Esophagus squamous epithelium (tissue), 4 donors: ENCODE measurements at regions not wholly inside any gene's neighbourhood (a gene's known extent, or its start where the extent isn't known, plus 50 kb on each side); places are given as distances from the start of the nearest gene placed in this dataset.

Source experiments
- POLR2A ChIP-seq, 4 donors: fragments of 450-650 bp; IDR thresholded peaks; one replicate each; pipeline ENCODE4 v1.6.1; 2017; ENCODE audit warnings: antibody characterized with exemption in 4 of 4, mild to moderate bottlenecking in 4 of 4, moderate library complexity in 3 of 4
- TF ChIP-seq, protein P1 (sequence below), 6 experiments: fragments of 450-650 bp in 4 of 6; fragments of 200-600 bp in 2 of 6; sonication (generic) in 2 of 6; IDR thresholded peaks; one replicate each; pipeline ENCODE4 v1.5.1; 2016 to 2019; ENCODE audit warnings: antibody characterized with exemption in 6 of 6, mild to moderate bottlenecking in 4 of 6, moderate library complexity in 4 of 6

DNA sequence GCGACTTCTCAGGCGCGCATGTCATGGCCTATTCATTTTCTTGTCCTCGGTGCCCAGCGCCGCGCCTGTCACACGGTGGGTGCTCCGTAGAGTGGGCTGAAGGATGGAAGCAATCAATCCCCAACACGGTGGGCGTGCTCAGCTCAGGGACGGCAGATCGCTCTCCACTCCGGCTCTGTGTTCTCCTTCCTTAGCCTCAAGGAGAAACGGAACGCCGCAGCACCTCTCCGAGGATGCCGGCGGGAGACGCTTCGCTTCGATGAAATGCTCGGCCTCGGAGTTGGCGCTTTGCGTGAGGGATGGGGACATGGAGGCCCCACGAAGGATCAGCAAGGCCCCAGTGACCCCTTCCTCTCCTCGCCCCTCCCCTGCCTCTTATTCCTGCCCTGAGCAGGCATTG is 199.5 kb downstream of the C9orf50 start:
- TF ChIP-seq, protein P1, sequence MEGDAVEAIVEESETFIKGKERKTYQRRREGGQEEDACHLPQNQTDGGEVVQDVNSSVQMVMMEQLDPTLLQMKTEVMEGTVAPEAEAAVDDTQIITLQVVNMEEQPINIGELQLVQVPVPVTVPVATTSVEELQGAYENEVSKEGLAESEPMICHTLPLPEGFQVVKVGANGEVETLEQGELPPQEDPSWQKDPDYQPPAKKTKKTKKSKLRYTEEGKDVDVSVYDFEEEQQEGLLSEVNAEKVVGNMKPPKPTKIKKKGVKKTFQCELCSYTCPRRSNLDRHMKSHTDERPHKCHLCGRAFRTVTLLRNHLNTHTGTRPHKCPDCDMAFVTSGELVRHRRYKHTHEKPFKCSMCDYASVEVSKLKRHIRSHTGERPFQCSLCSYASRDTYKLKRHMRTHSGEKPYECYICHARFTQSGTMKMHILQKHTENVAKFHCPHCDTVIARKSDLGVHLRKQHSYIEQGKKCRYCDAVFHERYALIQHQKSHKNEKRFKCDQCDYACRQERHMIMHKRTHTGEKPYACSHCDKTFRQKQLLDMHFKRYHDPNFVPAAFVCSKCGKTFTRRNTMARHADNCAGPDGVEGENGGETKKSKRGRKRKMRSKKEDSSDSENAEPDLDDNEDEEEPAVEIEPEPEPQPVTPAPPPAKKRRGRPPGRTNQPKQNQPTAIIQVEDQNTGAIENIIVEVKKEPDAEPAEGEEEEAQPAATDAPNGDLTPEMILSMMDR (IDR thresholded peaks at IDR 0.05) = no peak
- TF ChIP-seq POLR2A (IDR thresholded peaks at IDR 0.05) = no peak
